HEK293 (cell line): ENCODE measurements at regions not wholly inside any gene's neighbourhood (a gene's known extent, or its start where the extent isn't known, plus 50 kb on each side); places are given as distances from the start of the nearest gene placed in this dataset.
A peak's percentile ranks its signal among the peaks of the same experiment; 100 is the strongest.

Experiments
- CTCF ChIA-PET: fragments of 350-600 bp; formaldehyde crosslinking; extraction: SDS; loops from one replicate; lab custom pipeline; 2021; ENCODE audit warnings: antibody characterized with exemption; lab: Yijun Ruan, JAX
- POLR2A ChIA-PET: fragments of 300-600 bp; formaldehyde crosslinking; extraction: SDS; loops from one replicate; lab custom pipeline; 2020; ENCODE audit warnings: antibody characterized with exemption, inconsistent platforms; lab: Yijun Ruan, JAX
- H3K27ac ChIP-seq: fragments of 200-500 bp; sonication (Bioruptor generic); 2 replicates; pipeline ENCODE4 v1.5.1; 2014; ENCODE audit warnings: low read depth, low read length, control low read depth, inconsistent platforms; ENCODE audit errors: extremely low read depth
- H3K36me3 ChIP-seq, 2 experiments: fragments of 200-500 bp in 1 of 2; sonication (Bioruptor generic) in 1 of 2; 1 replicate in 1 of 2; 2 replicates in 1 of 2; pipeline ENCODE4 v1.5.1; 2014 to 2017; ENCODE audit warnings: inconsistent platforms in 2 of 2, low read length in 2 of 2; ENCODE audit not compliant: control insufficient read depth in 2 of 2, insufficient read depth in 1 of 2
- H3K4me1 ChIP-seq: fragments of 200-500 bp; sonication (Bioruptor generic); 2 replicates; pipeline ENCODE4 v1.5.1; 2014; ENCODE audit warnings: mild to moderate bottlenecking, low read length, inconsistent platforms; ENCODE audit not compliant: control insufficient read depth, insufficient read depth
- H3K4me3 ChIP-seq: 2 replicates; pipeline ENCODE4 v1.5.1; 2011; ENCODE audit warnings: low read depth, mild to moderate bottlenecking, control low read depth, low read length, moderate library complexity
- H3K9me3 ChIP-seq: fragments of 200-500 bp; sonication (Bioruptor generic); 2 replicates; pipeline ENCODE4 v1.5.1; 2014; ENCODE audit warnings: low read depth, low read length, inconsistent platforms; ENCODE audit not compliant: control insufficient read depth, insufficient read depth
- GLI2 ChIP-seq: fragments of 450-650 bp; formaldehyde crosslinking; IDR thresholded peaks from 2 replicates; pipeline ENCODE4; 2017; ENCODE audit warnings: missing biosample characterization, missing genetic modification characterization, low read depth, borderline replicate concordance
- SP2 ChIP-seq: fragments of 450-650 bp; formaldehyde crosslinking; IDR thresholded peaks from 2 replicates; pipeline ENCODE4 v1.5.1; 2016; ENCODE audit warnings: missing biosample characterization, missing genetic modification characterization
- YY1 ChIP-seq: fragments of 450-650 bp; formaldehyde crosslinking; IDR thresholded peaks from 2 replicates; pipeline ENCODE4 v1.5.1; 2018; ENCODE audit warnings: missing biosample characterization, missing genetic modification characterization
- ZBTB8A ChIP-seq: fragments of 450-650 bp; formaldehyde crosslinking; IDR thresholded peaks from 2 replicates; pipeline ENCODE4 v1.5.1; 2016; ENCODE audit warnings: missing biosample characterization, missing genetic modification characterization
- ZFHX2 ChIP-seq: fragments of 450-650 bp; formaldehyde crosslinking; conservative IDR thresholded peaks from 2 replicates; pipeline ENCODE4 v1.5.1; 2016; ENCODE audit warnings: missing biosample characterization, missing genetic modification characterization
- ZFP3 ChIP-seq: fragments of 450-650 bp; formaldehyde crosslinking; IDR thresholded peaks from 2 replicates; pipeline ENCODE4 v1.5.1; 2016; ENCODE audit warnings: low read depth, missing biosample characterization, missing genetic modification characterization
- ZFP37 ChIP-seq: fragments of 450-650 bp; formaldehyde crosslinking; IDR thresholded peaks from 2 replicates; pipeline ENCODE4 v1.5.1; 2016; ENCODE audit warnings: missing biosample characterization, missing genetic modification characterization
- ZNF133 ChIP-seq: fragments of 450-650 bp; formaldehyde crosslinking; IDR thresholded peaks from 2 replicates; pipeline ENCODE4 v1.5.1; 2016; ENCODE audit warnings: missing biosample characterization, missing genetic modification characterization
- ZNF19 ChIP-seq: fragments of 450-650 bp; formaldehyde crosslinking; IDR thresholded peaks from 2 replicates; pipeline ENCODE4; 2016; ENCODE audit warnings: missing biosample characterization, missing genetic modification characterization, low read depth
- ZNF274 ChIP-seq, 2 experiments: fragments of 200-500 bp in 1 of 2; fragments of 450-650 bp in 1 of 2; sonication (Bioruptor generic) in 1 of 2; formaldehyde crosslinking in 1 of 2; IDR thresholded peaks; 2 replicates each; pipeline versions ENCODE4 v1.5.1 to v1.6.1; 2014 to 2016; ENCODE audit warnings: borderline replicate concordance in 1 of 2, inconsistent platforms in 1 of 2, low read length in 1 of 2, missing biosample characterization in 1 of 2, missing genetic modification characterization in 1 of 2
- ZNF341 ChIP-seq: fragments of 450-650 bp; formaldehyde crosslinking; IDR thresholded peaks from 2 replicates; pipeline ENCODE4; 2016; ENCODE audit warnings: low read depth, missing biosample characterization, missing genetic modification characterization
- ZNF366 ChIP-seq: fragments of 450-650 bp; formaldehyde crosslinking; conservative IDR thresholded peaks from 2 replicates; pipeline ENCODE4 v1.5.1; 2016; ENCODE audit warnings: missing biosample characterization, missing genetic modification characterization
- ZNF391 ChIP-seq: fragments of 450-650 bp; formaldehyde crosslinking; IDR thresholded peaks from 2 replicates; pipeline ENCODE4 v1.5.1; 2016; ENCODE audit warnings: low read depth, missing biosample characterization, missing genetic modification characterization, borderline replicate concordance
- ZNF416 ChIP-seq: fragments of 450-650 bp; formaldehyde crosslinking; IDR thresholded peaks from 2 replicates; pipeline ENCODE4 v1.5.1; 2016; ENCODE audit warnings: missing biosample characterization, missing genetic modification characterization
- ZNF521 ChIP-seq: fragments of 450-650 bp; formaldehyde crosslinking; IDR thresholded peaks from 2 replicates; pipeline ENCODE4 v1.5.1; 2017; ENCODE audit warnings: missing biosample characterization, mild to moderate bottlenecking, missing genetic modification characterization
- ZNF623 ChIP-seq: fragments of 450-650 bp; formaldehyde crosslinking; IDR thresholded peaks from 2 replicates; pipeline ENCODE4 v1.5.1; 2016; ENCODE audit warnings: missing biosample characterization, missing genetic modification characterization
- ZNF776 ChIP-seq: fragments of 450-650 bp; formaldehyde crosslinking; IDR thresholded peaks from 2 replicates; pipeline ENCODE4 v1.5.0; 2017; ENCODE audit warnings: missing biosample characterization, missing genetic modification characterization, borderline replicate concordance
- TF ChIP-seq, protein P1 (sequence below): fragments of 450-650 bp; formaldehyde crosslinking; IDR thresholded peaks from 2 replicates; pipeline ENCODE4 v1.5.1; 2016; ENCODE audit warnings: missing biosample characterization, missing genetic modification characterization
- TF ChIP-seq, protein P2 (sequence below): fragments of 450-650 bp; IDR thresholded peaks from 2 replicates; pipeline ENCODE4 v1.5.1; 2018; ENCODE audit warnings: missing biosample characterization, mild to moderate bottlenecking, missing genetic modification characterization
- TF ChIP-seq, protein P3 (sequence below): fragments of 450-650 bp; formaldehyde crosslinking; IDR thresholded peaks from 2 replicates; pipeline ENCODE4 v1.5.1; 2016; ENCODE audit warnings: missing biosample characterization, missing genetic modification characterization
- TF ChIP-seq, protein P4 (sequence below): fragments of 450-650 bp; formaldehyde crosslinking; IDR thresholded peaks from 2 replicates; pipeline ENCODE4 v1.5.1; 2016; ENCODE audit warnings: missing biosample characterization, missing genetic modification characterization

DNA sequence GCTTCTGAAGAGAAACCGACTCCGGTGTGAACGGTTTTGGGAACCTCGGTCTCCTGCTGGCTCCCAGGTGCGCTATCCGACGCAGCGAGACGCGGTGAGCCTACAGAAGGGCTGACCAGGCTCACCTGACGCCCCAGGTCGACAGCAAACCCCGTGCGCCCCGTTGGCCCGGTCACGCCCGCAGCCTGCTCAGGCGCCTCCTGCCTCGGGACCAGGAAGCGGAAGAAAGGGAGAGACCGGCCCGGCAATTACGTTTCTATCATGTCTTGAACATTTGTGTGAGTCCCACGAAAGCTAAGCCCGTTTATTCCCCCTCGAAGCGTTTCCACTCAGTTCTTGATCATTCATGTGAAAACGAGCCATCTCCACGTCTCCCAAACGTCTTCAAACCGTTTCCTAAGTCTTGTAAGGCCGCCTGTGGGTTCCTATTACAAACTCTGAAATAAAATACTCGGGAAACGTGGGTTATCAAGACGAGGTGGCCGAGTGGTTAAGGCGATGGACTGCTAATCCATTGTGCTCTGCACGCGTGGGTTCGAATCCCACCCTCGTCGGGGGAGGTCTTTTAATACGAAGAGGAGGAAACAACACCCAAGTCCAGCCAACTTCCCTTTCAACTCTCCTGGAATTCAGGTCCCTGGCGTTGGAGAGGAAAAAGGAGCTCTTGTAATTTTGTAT lies 150.5 kb upstream of the PRSS16 start:
- CTCF ChIA-PET, result no interaction called here
- peak overlapping the region; percentile 33 for H3K4me3 ChIP-seq
- POLR2A ChIA-PET, result interaction anchor here (0.9 kb wide), 1 partner anchor 36 kb away, joined by 3 read pairs; no protein-coding TSS in a partner anchor

DNA sequence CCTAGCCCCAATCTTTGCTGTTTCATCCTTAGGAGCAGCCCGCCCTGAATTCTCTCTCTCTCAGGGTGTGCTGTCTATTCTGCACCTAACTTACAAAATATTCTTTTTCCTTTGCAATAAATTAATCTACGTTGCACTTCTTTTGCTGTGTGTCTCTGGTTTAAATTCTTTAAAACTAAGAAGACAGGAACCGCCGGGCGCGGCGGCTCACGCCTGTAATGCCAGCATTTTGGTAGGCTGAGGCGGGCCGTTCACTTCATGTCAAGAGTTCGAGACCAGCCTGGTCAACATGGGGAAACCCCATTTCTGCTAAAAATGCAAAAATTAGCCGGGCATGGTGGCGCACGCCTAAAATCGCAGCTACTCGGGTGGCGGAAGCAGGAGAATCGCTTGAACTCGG lies 148.5 kb upstream of the PRSS16 start:
- Histone ChIP-seq H3K9me3 (no peaks in the 10 kb centered on the region), H3K4me3 (no peak overlapping the region), H3K27ac (no peak overlapping the region), H3K4me1 (no peaks in the 10 kb centered on the region), H3K36me3 (no peaks in the 10 kb centered on the region)
- CTCF ChIA-PET, result no interaction called here
- POLR2A ChIA-PET, result no interaction called here
- no peak for TF ChIP-seq ZFP37 (tag by site-specific recombination)
- no peak for TF ChIP-seq SP2 (tag by site-specific recombination)
- TF ChIP-seq ZNF133 (tag by site-specific recombination), result no peak
- no peak for TF ChIP-seq GLI2 (tag by site-specific recombination)
- TF ChIP-seq ZFP3 (tag by site-specific recombination), result no peak
- TF ChIP-seq, protein P1, sequence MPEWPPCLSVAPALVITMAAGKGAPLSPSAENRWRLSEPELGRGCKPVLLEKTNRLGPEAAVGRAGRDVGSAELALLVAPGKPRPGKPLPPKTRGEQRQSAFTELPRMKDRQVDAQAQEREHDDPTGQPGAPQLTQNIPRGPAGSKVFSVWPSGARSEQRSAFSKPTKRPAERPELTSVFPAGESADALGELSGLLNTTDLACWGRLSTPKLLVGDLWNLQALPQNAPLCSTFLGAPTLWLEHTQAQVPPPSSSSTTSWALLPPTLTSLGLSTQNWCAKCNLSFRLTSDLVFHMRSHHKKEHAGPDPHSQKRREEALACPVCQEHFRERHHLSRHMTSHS, result no peak
- TF ChIP-seq ZNF341 (tag by site-specific recombination), result no peak
- TF ChIP-seq ZFHX2 (tag by site-specific recombination), result no peak

More for the DNA sequence above, 150.5 kb upstream of the PRSS16 start:
- H3K9me3 ChIP-seq, result no peaks in the 10 kb centered on the region
- no peaks in the 10 kb centered on the region for H3K36me3 ChIP-seq
- H3K27ac ChIP-seq, result no peak overlapping the region
- no peak for TF ChIP-seq ZNF776 (tag by site-specific recombination)
- no peaks in the 10 kb centered on the region for H3K4me1 ChIP-seq

DNA sequence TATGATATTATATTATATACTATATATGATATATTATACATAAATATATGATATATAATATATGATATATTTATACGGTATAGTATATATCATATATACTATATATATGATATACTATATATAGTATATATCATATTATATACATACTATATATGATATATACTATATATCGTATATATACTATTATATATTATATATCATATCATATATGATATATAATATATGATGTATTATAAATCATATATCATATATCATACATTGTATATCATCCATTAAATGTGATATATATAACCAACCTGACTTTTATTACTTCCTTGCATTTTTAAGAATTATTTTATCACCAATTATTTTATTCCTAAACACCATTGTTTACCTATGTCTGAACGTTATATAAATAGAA lies 146.6 kb upstream of the PRSS16 start:
- no peak overlapping the region for H3K4me3 ChIP-seq
- TF ChIP-seq ZBTB8A (tag by site-specific recombination) (no peak), ZNF521 (tag by site-specific recombination) (no peak), ZNF274 (IDR thresholded peaks at IDR 0.05; ENCODE audit: low read length) (no peak), ZNF274 (tag by site-specific recombination; IDR thresholded peaks at IDR 0.05; ENCODE audit: borderline replicate concordance) (no peak), YY1 (no peak)
- ChIA-PET POLR2A (no interaction called here), CTCF (no interaction called here)
- H3K4me1 ChIP-seq, result no peaks in the 10 kb centered on the region
- H3K9me3 ChIP-seq, result no peaks in the 10 kb centered on the region
- no peaks in the 10 kb centered on the region for H3K36me3 ChIP-seq
- H3K27ac ChIP-seq, result no peak overlapping the region

DNA sequence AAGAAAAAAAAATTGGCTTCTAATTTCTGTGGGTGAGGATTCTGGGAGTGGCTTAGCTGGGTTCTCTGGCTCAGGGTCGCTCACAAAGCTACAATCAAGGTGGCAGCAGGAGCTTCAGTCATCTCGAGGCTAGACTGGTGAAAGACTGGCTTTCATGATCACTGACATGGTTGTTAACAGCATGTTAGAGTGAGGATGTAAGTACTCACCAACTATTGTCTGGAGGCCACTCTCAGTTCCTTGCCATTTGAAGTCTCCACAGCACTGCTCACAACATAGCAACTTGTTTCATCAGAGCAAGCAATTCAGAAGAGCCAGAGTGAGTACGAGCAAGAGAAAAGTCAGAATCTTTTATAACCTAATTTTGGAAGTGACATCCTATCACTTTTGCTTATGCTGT lies 145.7 kb upstream of the PRSS16 start:
- no peaks in the 10 kb centered on the region for H3K9me3 ChIP-seq
- no peaks in the 10 kb centered on the region for H3K36me3 ChIP-seq
- H3K4me3 ChIP-seq, result no peak overlapping the region
- ChIA-PET CTCF (interaction anchor here (0.6 kb wide), 1 partner anchor 17 kb away, joined by 3 read pairs; no protein-coding TSS in a partner anchor), POLR2A (no interaction called here)
- no peaks in the 10 kb centered on the region for H3K4me1 ChIP-seq
- no peak overlapping the region for H3K27ac ChIP-seq
- TF ChIP-seq, protein P2, sequence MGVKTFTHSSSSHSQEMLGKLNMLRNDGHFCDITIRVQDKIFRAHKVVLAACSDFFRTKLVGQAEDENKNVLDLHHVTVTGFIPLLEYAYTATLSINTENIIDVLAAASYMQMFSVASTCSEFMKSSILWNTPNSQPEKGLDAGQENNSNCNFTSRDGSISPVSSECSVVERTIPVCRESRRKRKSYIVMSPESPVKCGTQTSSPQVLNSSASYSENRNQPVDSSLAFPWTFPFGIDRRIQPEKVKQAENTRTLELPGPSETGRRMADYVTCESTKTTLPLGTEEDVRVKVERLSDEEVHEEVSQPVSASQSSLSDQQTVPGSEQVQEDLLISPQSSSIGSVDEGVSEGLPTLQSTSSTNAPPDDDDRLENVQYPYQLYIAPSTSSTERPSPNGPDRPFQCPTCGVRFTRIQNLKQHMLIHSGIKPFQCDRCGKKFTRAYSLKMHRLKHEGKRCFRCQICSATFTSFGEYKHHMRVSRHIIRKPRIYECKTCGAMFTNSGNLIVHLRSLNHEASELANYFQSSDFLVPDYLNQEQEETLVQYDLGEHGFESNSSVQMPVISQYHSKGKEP (tag by site-specific recombination), result no peak
- TF ChIP-seq ZNF391 (tag by site-specific recombination), result no peak
- TF ChIP-seq SP2 (tag by site-specific recombination), result no peak
- no peak for TF ChIP-seq ZNF366 (tag by site-specific recombination)
- TF ChIP-seq, protein P3, sequence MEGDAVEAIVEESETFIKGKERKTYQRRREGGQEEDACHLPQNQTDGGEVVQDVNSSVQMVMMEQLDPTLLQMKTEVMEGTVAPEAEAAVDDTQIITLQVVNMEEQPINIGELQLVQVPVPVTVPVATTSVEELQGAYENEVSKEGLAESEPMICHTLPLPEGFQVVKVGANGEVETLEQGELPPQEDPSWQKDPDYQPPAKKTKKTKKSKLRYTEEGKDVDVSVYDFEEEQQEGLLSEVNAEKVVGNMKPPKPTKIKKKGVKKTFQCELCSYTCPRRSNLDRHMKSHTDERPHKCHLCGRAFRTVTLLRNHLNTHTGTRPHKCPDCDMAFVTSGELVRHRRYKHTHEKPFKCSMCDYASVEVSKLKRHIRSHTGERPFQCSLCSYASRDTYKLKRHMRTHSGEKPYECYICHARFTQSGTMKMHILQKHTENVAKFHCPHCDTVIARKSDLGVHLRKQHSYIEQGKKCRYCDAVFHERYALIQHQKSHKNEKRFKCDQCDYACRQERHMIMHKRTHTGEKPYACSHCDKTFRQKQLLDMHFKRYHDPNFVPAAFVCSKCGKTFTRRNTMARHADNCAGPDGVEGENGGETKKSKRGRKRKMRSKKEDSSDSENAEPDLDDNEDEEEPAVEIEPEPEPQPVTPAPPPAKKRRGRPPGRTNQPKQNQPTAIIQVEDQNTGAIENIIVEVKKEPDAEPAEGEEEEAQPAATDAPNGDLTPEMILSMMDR (tag by site-specific recombination), result no peak
- no peak for TF ChIP-seq ZNF416 (tag by site-specific recombination)
- TF ChIP-seq, protein P4, sequence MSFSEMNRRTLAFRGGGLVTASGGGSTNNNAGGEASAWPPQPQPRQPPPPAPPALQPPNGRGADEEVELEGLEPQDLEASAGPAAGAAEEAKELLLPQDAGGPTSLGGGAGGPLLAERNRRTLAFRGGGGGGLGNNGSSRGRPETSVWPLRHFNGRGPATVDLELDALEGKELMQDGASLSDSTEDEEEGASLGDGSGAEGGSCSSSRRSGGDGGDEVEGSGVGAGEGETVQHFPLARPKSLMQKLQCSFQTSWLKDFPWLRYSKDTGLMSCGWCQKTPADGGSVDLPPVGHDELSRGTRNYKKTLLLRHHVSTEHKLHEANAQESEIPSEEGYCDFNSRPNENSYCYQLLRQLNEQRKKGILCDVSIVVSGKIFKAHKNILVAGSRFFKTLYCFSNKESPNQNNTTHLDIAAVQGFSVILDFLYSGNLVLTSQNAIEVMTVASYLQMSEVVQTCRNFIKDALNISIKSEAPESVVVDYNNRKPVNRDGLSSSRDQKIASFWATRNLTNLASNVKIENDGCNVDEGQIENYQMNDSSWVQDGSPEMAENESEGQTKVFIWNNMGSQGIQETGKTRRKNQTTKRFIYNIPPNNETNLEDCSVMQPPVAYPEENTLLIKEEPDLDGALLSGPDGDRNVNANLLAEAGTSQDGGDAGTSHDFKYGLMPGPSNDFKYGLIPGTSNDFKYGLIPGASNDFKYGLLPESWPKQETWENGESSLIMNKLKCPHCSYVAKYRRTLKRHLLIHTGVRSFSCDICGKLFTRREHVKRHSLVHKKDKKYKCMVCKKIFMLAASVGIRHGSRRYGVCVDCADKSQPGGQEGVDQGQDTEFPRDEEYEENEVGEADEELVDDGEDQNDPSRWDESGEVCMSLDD, result no peak
- TF ChIP-seq ZNF623, result no peak
- TF ChIP-seq ZNF19 (tag by site-specific recombination), result no peak
